22Rv1 (cell line): ENCODE measurements at regions not wholly inside any gene's neighbourhood (a gene's known extent, or its start where the extent isn't known, plus 50 kb on each side); places are given as distances from the start of the nearest gene placed in this dataset.

Experiments
- H3K27ac ChIP-seq: fragments of 450-650 bp; 2 replicates; pipeline ENCODE4 v1.5.1; 2017
- ZFX ChIP-seq: fragments of 450-650 bp; IDR thresholded peaks from 2 replicates; pipeline ENCODE4 v1.6.1; 2017; ENCODE audit warnings: antibody characterized with exemption, borderline replicate concordance
- TF ChIP-seq, protein P1 (sequence below): fragments of 450-650 bp; IDR thresholded peaks from 2 replicates; pipeline ENCODE4 v1.5.1; 2017; ENCODE audit warnings: mild to moderate bottlenecking

DNA sequence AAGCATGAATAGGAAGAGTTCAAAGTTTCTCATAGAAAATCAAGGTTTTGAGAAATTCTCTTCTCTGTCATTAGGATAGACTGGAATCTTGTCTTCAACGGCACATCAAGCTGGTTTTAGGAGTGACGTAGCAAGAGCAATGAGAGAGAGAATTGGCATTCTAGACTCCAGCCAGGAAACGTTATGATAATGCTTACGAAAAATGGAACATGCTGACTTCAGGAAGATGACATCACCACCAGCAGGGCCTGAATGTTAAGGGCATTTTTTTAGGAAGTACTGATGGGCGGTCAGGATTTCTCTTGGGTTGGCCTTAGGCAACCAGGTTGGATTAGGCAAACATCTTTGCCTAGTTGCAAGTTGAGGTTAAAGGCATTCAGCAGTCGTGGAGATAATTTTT is 213.2 kb upstream of the CTBP2 start:
- H3K27ac ChIP-seq = no peak overlapping the region
- TF ChIP-seq, protein P1, sequence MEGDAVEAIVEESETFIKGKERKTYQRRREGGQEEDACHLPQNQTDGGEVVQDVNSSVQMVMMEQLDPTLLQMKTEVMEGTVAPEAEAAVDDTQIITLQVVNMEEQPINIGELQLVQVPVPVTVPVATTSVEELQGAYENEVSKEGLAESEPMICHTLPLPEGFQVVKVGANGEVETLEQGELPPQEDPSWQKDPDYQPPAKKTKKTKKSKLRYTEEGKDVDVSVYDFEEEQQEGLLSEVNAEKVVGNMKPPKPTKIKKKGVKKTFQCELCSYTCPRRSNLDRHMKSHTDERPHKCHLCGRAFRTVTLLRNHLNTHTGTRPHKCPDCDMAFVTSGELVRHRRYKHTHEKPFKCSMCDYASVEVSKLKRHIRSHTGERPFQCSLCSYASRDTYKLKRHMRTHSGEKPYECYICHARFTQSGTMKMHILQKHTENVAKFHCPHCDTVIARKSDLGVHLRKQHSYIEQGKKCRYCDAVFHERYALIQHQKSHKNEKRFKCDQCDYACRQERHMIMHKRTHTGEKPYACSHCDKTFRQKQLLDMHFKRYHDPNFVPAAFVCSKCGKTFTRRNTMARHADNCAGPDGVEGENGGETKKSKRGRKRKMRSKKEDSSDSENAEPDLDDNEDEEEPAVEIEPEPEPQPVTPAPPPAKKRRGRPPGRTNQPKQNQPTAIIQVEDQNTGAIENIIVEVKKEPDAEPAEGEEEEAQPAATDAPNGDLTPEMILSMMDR = no peak
- TF ChIP-seq ZFX = no peak

DNA sequence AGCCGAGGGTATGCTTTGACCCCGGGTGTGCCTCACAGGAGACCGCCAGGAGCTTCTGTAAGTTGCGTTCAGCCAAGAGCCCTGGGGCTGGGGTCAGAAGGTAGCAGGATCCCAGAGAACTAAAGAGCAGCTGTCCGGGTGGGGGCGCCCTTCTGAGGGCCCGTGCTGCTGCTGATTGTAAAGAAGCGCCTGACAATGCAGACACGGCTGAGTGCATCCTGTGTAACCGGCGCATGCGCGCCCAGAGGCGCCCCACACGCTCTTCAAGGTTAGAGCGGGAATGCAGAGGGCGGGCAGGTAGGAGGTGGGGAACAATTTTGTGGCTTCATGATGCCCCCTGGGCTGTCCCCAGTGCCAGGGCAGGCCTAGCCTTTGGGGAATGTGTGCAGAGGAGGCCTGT is 210.2 kb upstream of the CTBP2 start:
- TF ChIP-seq, protein P1 = peak; percentile 26; the same call in 1 of the 2 replicates
- TF ChIP-seq ZFX = no peak

DNA sequence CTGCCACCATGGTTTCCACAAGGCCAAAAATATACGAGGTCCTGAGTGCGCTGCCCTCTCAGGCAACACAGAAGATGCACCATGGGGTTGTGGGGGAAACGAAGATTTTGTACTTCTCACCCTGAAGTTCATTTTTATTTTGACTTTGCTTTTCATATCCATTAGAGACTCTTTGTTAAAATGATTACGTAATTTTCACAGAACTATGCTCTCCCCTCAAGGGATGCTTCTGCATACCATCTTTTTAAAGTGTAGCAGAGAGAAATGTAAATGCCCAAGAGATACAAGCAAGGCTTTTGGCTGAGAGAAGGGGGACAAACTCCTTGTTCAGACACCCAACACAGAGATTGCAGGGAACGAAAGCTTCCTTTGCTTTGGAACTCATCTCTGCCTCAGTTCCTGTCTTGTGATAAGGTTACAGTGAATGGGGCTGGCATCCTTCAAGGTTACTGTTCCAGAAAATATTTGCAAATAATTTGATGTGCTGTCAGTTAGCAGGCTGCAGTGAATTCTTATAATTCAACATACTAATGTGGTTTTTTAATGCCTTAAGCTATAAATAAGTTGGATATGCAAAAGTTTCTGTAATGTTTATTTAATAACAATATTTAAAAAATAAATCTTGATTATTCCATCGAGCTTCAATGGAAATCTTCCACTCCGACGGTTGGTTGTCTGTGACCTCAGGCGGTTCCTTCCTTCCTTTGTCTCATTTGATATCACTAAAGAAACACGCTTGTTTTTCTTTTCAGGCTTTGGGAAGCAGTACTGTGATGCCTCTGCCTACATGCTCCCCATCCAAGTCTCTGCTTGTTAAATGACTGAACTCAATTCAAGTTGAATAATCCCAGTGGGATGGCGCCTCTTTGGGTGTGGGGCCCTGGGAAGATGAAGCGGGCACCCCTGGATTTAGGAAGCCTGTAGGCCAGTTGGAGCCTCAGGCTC is 209.3 kb upstream of the CTBP2 start:
- TF ChIP-seq, protein P1 = no peak
- no peak for TF ChIP-seq ZFX
- no peak overlapping the region for H3K27ac ChIP-seq

More for the DNA sequence above, 210.2 kb upstream of the CTBP2 start:
- no peak overlapping the region for H3K27ac ChIP-seq

DNA sequence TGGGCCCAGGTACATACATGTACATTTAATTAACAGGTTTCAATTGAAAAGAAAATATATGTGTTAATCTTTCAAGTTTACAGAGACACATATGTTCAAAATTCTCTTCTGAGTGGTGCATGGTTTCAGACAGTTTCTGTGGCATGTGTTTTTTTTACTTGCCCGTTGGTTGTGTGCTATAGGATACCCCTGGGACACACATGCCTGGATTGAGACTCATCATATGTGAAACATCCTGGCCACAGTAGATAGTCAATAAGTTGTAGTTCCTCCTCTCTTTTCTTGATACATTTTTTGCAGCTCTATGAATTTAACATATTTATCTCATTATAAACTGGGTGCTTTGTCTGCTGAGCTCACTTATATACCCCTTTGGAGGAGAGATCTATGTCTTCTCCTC is 207.8 kb upstream of the CTBP2 start:
- TF ChIP-seq ZFX = no peak
- TF ChIP-seq, protein P1 = no peak
- no peak overlapping the region for H3K27ac ChIP-seq

DNA sequence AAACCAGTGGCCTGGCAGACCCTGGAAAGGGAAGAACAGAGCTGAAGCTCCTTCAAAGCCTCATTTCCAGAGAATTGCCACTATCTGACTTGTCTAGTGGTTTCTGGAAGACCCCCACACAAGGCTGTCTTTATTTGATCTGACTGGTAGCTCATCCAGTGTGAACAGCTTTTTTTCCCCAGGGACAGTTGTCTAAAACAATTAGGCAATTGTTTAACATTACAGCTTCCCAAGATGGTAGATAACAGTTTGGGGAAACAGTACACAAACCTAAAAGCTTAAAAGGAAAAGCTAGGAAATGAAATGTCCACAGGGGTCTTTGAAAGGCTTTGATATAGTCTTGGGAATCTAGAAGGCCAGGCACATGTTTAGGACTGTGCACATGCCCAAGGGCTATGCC is 203.4 kb upstream of the CTBP2 start:
- no peak for TF ChIP-seq ZFX
- no peak overlapping the region for H3K27ac ChIP-seq

DNA sequence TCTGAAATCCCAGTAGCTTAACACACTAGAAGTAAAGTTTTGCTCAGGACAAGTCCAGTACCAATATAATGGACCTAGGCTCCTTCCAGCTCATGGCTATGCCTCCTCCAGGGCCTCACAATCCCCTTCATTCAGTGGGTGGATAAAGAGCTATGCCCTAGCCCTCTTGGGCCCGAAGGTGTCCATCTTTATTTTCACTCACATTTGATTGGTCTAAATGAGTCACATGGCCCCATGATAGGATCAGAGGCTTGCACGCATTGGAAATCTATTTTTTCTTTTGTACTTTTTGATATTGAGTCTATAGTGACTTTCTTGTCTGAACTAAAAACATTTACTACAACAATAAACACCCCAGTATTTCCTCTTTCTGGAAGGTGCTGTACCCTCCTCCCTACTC is 202.6 kb upstream of the CTBP2 start:
- H3K27ac ChIP-seq = no peak overlapping the region
- no peak for TF ChIP-seq ZFX
- TF ChIP-seq, protein P1 = no peak

DNA sequence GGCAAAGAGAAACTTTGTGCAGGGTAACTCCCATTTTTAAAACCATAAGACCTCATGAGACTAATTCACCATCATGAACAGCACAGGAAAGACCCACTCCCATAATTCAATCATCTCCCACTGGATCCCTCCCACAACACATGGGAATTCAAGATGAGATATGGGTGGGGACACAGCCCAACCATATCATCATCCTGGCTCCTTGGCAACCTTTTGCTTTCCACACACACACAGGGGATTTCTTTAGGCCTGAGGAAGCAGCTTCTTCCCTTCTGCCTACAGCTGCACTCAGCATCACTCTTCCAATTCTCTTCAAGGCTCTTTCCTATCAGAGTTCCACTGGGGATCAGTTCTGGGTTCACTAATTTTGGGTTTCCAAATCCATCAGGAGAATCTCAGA is 199.0 kb upstream of the CTBP2 start:
- TF ChIP-seq ZFX = no peak
- TF ChIP-seq, protein P1 = no peak
- H3K27ac ChIP-seq = no peak overlapping the region

DNA sequence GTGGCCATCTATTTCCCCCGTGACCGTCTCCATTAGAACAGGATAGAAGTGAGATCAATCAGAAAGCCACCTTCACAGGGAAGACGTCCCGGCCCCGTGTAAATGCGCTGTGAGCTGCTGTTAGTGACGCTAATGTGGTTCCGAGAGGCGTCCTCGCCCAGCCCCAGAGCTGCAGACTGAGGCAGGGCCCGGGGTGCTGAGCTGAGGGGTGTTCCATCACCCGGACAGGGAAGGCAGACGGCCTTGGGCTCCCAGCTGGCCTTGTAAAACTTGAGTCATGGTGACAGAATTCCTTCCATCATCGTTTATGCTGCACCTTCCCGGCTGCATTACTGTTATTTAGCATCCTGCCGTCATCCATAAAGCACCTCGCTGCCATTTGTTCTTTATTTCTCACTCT is 195.3 kb upstream of the CTBP2 start:
- TF ChIP-seq, protein P1 = no peak

More for the DNA sequence above, 195.3 kb upstream of the CTBP2 start:
- H3K27ac ChIP-seq = no peak overlapping the region
